CD8-positive, alpha-beta memory T cell (primary cell): ENCODE measurements at regions not wholly inside any gene's neighbourhood (a gene's known extent, or its start where the extent isn't known, plus 50 kb on each side); places are given as distances from the start of the nearest gene placed in this dataset.

Source experiments
- CTCF ChIA-PET: fragments of 350-600 bp; sonication (Branson Sonifier 250); formaldehyde crosslinking; loops from one replicate; lab custom pipeline; 2021; ENCODE audit warnings: antibody characterized with exemption; lab: Charles Lee
- POLR2A ChIA-PET: fragments of 350-600 bp; sonication (Branson Sonifier 250); formaldehyde crosslinking; loops from one replicate; lab custom pipeline; 2021; ENCODE audit warnings: antibody characterized with exemption; lab: Charles Lee
- DNase-seq, 5 donors: peaks; one replicate each; pipeline versions ENCODE4 v3.0.0 to v3.0.0-alpha.2; 2020 to 2022; ENCODE audit warnings: mixed read lengths in 1 of 5
- H3K27ac ChIP-seq: one replicate; pipeline ENCODE4 v1.7.0; 2013; ENCODE audit warnings: low read depth, mild to moderate bottlenecking, low read length, moderate library complexity
- H3K27me3 ChIP-seq: 2 replicates; pipeline ENCODE4 v1.7.0; 2013; ENCODE audit warnings: low read length, mild to moderate bottlenecking; ENCODE audit not compliant: insufficient read depth, poor library complexity, severe bottlenecking
- H3K36me3 ChIP-seq: 2 replicates; pipeline ENCODE4 v1.7.0; 2013; ENCODE audit warnings: mild to moderate bottlenecking, low read length, moderate library complexity; ENCODE audit not compliant: insufficient read depth
- H3K4me1 ChIP-seq: 2 replicates; pipeline ENCODE4 v1.7.0; 2013; ENCODE audit warnings: mild to moderate bottlenecking, low read length, moderate library complexity; ENCODE audit not compliant: insufficient read depth
- H3K4me3 ChIP-seq: 2 replicates; pipeline ENCODE4 v1.7.0; 2013; ENCODE audit warnings: mild to moderate bottlenecking, low read length
- H3K9me3 ChIP-seq: 2 replicates; pipeline ENCODE4 v1.7.0; 2013; ENCODE audit warnings: mild to moderate bottlenecking, low read length
- H3K27ac Mint-ChIP-seq, 8 donors: one replicate each; pipeline ENCODE4 v1.8.0; 2020 to 2021; ENCODE audit warnings: mixed read lengths in 8 of 8, mild to moderate bottlenecking in 6 of 8, inconsistent platforms in 3 of 8, moderate library complexity in 3 of 8
- H3K27me3 Mint-ChIP-seq, 2 donors: one replicate each; pipeline ENCODE4 v1.8.0; 2020 to 2021; ENCODE audit warnings: mixed read lengths in 2 of 2, mild to moderate bottlenecking in 1 of 2, moderate library complexity in 1 of 2
- H3K36me3 Mint-ChIP-seq, 3 donors: one replicate each; pipeline ENCODE4 v1.8.0; 2020 to 2021; ENCODE audit warnings: mixed read lengths in 3 of 3, inconsistent platforms in 1 of 3, mild to moderate bottlenecking in 1 of 3
- H3K4me1 Mint-ChIP-seq, 3 donors: one replicate each; pipeline ENCODE4 v1.8.0; 2020 to 2021; ENCODE audit warnings: mixed read lengths in 3 of 3, inconsistent platforms in 1 of 3, mild to moderate bottlenecking in 1 of 3
- H3K4me3 Mint-ChIP-seq, 7 donors: one replicate each; pipeline ENCODE4 v1.8.0; 2020 to 2021; ENCODE audit warnings: mixed read lengths in 7 of 7, mild to moderate bottlenecking in 6 of 7, moderate library complexity in 4 of 7, inconsistent platforms in 2 of 7
- H3K9me3 Mint-ChIP-seq, 5 donors: one replicate each; pipeline ENCODE4 v1.8.0; 2020 to 2022; ENCODE audit warnings: mixed read lengths in 5 of 5, mild to moderate bottlenecking in 3 of 5, moderate library complexity in 2 of 5, inconsistent platforms in 1 of 5

GRCh38 chrX:14228611-14229010 lies 198.9 kb upstream of the GEMIN8 start:
- ChIA-PET CTCF (no interaction called here), POLR2A (no interaction called here)
- Histone ChIP-seq H3K27ac (no peak overlapping the region), H3K27me3 (no peaks in the 10 kb centered on the region), H3K9me3 (no peaks in the 10 kb centered on the region), H3K4me3 (no peak overlapping the region), H3K4me1 (no peaks in the 10 kb centered on the region), H3K36me3 (no peaks in the 10 kb centered on the region)
- Mint-ChIP-seq H3K9me3 (peaks cover 1 to 8% (median 5%) of the 10 kb centered on the region in 5 donors), H3K36me3 (peaks cover 0 to 2% (median 0%) of the 10 kb centered on the region in 3 donors), H3K4me1 (no peaks in the 10 kb centered on the region), H3K27ac (no peak overlapping the region), H3K4me3 (no peak overlapping the region), H3K27me3 (no peaks in the 10 kb centered on the region)
- no peak for DNase-seq

DNA sequence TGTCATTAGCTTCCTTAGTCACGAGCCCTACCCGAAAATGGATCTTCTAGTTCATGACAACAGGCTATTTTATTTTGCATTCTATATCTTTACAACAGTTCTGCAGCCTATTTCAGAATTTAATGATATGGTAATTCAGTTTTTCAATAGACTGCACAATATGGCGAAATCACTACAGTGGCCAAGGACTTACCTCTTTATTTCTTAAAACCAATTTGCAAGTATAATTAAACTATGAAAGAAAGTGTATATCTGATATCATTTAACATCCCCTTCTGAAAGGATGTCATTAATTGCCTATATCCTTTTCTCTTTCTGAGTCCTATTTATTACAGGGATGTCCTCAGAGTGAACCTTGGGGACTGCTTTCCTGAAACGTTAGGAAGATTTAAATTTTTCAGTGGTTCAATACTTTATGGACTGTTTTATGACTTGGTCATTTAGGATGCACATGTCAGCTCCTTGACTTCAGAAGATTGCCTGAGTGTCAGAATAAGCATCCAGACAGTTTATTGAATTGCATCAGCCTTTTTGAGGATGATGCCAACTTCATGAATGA lies 190.8 kb upstream of the GEMIN8 start:
- CTCF ChIA-PET: no interaction called here

GRCh38 chrX:14209034-14209433 lies 179.3 kb upstream of the GEMIN8 start:
- Histone ChIP-seq H3K27me3 (no peaks in the 10 kb centered on the region), H3K27ac (no peak overlapping the region), H3K4me1 (no peaks in the 10 kb centered on the region), H3K4me3 (no peak overlapping the region), H3K36me3 (no peaks in the 10 kb centered on the region), H3K9me3 (no peaks in the 10 kb centered on the region)
- POLR2A ChIA-PET: no interaction called here
- Mint-ChIP-seq H3K4me1 (no peaks in the 10 kb centered on the region), H3K4me3 (no peak overlapping the region), H3K27me3 (peaks cover 0 to 6% of the 10 kb centered on the region in 2 donors), H3K9me3 (peaks cover 0 to 6% (median 3%) of the 10 kb centered on the region in 5 donors), H3K36me3 (no peaks in the 10 kb centered on the region), H3K27ac (no peak overlapping the region)
- CTCF ChIA-PET: no interaction called here
- no peak for DNase-seq

More for the DNA sequence above, 190.8 kb upstream of the GEMIN8 start:
- peaks cover 0 to 5% (median 0%) of the 10 kb centered on the region in 5 donors for H3K9me3 Mint-ChIP-seq
- Histone ChIP-seq H3K27ac (no peak overlapping the region), H3K9me3 (no peaks in the 10 kb centered on the region), H3K36me3 (no peaks in the 10 kb centered on the region), H3K4me3 (no peak overlapping the region), H3K27me3 (no peaks in the 10 kb centered on the region), H3K4me1 (no peaks in the 10 kb centered on the region)
- no peaks in the 10 kb centered on the region for H3K36me3 Mint-ChIP-seq
- H3K4me3 Mint-ChIP-seq: no peak overlapping the region
- no peak for DNase-seq
- POLR2A ChIA-PET: no interaction called here
- no peaks in the 10 kb centered on the region for H3K4me1 Mint-ChIP-seq
- H3K27me3 Mint-ChIP-seq: peaks cover 0 to 1% of the 10 kb centered on the region in 2 donors
- no peak overlapping the region for H3K27ac Mint-ChIP-seq

DNA sequence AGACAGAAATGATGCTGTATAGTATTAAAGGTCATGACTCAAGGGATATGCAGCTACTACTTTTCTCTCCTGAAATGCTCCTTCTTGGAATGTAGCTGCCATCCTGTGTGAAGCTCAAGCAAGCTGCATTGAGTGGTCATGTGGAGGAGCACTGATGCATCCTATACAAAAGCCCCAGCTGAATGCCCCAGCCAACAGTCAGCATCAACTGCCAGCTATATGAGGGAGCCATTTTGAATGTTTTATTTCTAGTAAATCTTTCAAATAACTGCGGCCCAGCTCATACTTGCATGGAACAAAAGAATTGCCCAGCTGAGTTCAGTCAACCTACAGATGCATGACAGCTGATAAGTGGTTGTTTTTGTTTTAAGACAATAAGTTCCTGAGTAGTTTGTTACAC lies 165.0 kb upstream of the GEMIN8 start:
- no peaks in the 10 kb centered on the region for H3K4me1 ChIP-seq
- CTCF ChIA-PET: no interaction called here
- POLR2A ChIA-PET: no interaction called here
- peaks cover 0 to 5% (median 3%) of the 10 kb centered on the region in 5 donors for H3K9me3 Mint-ChIP-seq
- H3K4me1 Mint-ChIP-seq: no peaks in the 10 kb centered on the region
- H3K36me3 ChIP-seq: no peaks in the 10 kb centered on the region
- no peak overlapping the region for H3K27ac ChIP-seq
- H3K27me3 Mint-ChIP-seq: no peaks in the 10 kb centered on the region
- H3K4me3 Mint-ChIP-seq: no peak overlapping the region
- H3K27me3 ChIP-seq: no peaks in the 10 kb centered on the region
- no peaks in the 10 kb centered on the region for H3K36me3 Mint-ChIP-seq
- H3K4me3 ChIP-seq: no peak overlapping the region
- no peak for DNase-seq
- no peaks in the 10 kb centered on the region for H3K9me3 ChIP-seq
- H3K27ac Mint-ChIP-seq: no peak overlapping the region

DNA sequence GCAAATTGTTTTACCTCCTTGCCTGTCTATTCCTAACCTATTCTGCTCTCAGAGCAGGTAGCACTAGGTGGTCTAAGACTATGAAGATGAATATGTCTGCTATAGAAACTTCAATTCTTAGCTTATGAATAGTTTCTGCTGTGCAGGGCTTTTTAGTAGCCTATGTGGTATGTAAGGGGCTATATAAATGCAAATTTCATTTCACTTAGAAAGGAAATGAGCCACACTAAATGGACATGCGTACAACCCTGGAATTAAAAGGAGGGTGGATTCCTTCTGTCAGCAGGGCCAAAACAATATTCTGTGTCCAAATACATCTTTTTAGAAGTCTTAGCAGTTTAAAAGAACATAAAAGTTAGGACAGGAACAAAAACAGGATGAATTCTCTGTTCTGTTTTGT lies 163.9 kb upstream of the GEMIN8 start:
- no peaks in the 10 kb centered on the region for H3K4me1 Mint-ChIP-seq
- no peak for DNase-seq
- H3K36me3 Mint-ChIP-seq: no peaks in the 10 kb centered on the region
- Histone ChIP-seq H3K27me3 (no peaks in the 10 kb centered on the region), H3K36me3 (no peaks in the 10 kb centered on the region), H3K9me3 (no peaks in the 10 kb centered on the region), H3K4me1 (no peaks in the 10 kb centered on the region), H3K4me3 (no peak overlapping the region), H3K27ac (no peak overlapping the region)
- H3K27me3 Mint-ChIP-seq: no peaks in the 10 kb centered on the region
- no peak overlapping the region for H3K27ac Mint-ChIP-seq
- no peak overlapping the region for H3K4me3 Mint-ChIP-seq
- CTCF ChIA-PET: no interaction called here
- peaks cover 0 to 3% (median 2%) of the 10 kb centered on the region in 5 donors for H3K9me3 Mint-ChIP-seq
- POLR2A ChIA-PET: no interaction called here

- ChIA-PET CTCF (no interaction called here), POLR2A (no interaction called here)
- H3K27me3 Mint-ChIP-seq: peaks cover 0 to 7% of the 10 kb centered on the region in 2 donors
- Histone ChIP-seq H3K27ac (no peak overlapping the region), H3K36me3 (no peaks in the 10 kb centered on the region), H3K4me3 (no peak overlapping the region), H3K9me3 (no peaks in the 10 kb centered on the region), H3K27me3 (no peaks in the 10 kb centered on the region), H3K4me1 (no peaks in the 10 kb centered on the region)
- peaks cover 0 to 8% (median 0%) of the 10 kb centered on the region in 5 donors for H3K9me3 Mint-ChIP-seq
- H3K4me3 Mint-ChIP-seq: no peak overlapping the region
- no peaks in the 10 kb centered on the region for H3K4me1 Mint-ChIP-seq
- no peaks in the 10 kb centered on the region for H3K36me3 Mint-ChIP-seq
- H3K27ac Mint-ChIP-seq: no peak overlapping the region
- DNase-seq: no peak
Observed at GRCh38 chrX:14173873-14174272, 144.2 kb upstream of the GEMIN8 start.

GRCh38 chrX:14164828-14165227 lies 135.1 kb upstream of the GEMIN8 start:
- Histone ChIP-seq H3K27ac (no peak overlapping the region), H3K4me3 (no peak overlapping the region), H3K9me3 (no peaks in the 10 kb centered on the region), H3K36me3 (no peaks in the 10 kb centered on the region), H3K27me3 (no peaks in the 10 kb centered on the region), H3K4me1 (no peaks in the 10 kb centered on the region)
- DNase-seq: no peak
- no peaks in the 10 kb centered on the region for H3K36me3 Mint-ChIP-seq
- no peaks in the 10 kb centered on the region for H3K4me1 Mint-ChIP-seq
- no peak overlapping the region for H3K27ac Mint-ChIP-seq
- CTCF ChIA-PET: no interaction called here
- H3K27me3 Mint-ChIP-seq: no peaks in the 10 kb centered on the region
- peaks cover 0 to 12% (median 0%) of the 10 kb centered on the region in 5 donors for H3K9me3 Mint-ChIP-seq
- POLR2A ChIA-PET: no interaction called here
- no peak overlapping the region for H3K4me3 Mint-ChIP-seq

DNA sequence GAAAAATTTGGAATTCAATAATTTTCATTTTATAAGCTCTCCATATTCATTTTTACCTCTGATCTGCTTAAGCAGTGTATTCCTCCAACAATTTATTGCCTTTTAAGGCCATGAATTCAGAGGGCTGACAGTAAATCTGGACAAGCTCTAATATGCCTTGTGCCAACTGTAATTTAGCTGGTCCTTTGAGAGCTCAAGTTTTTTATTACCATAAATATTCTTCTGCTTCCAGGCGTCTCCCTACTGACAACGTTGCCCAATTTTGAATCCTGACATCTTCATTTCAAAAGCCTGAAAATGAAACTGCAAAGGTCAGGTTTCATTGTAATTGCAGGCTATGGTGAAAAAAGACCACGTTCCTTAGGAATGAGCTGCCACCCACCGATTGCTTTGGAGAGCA lies 95.8 kb upstream of the GEMIN8 start:
- Mint-ChIP-seq H3K27me3 (peaks cover 7 to 13% of the 10 kb centered on the region in 2 donors), H3K9me3 (peaks cover 0 to 2% (median 0%) of the 10 kb centered on the region in 5 donors), H3K27ac (no peak overlapping the region), H3K36me3 (no peaks in the 10 kb centered on the region), H3K4me3 (no peak overlapping the region), H3K4me1 (no peaks in the 10 kb centered on the region)
- Histone ChIP-seq H3K27me3 (no peaks in the 10 kb centered on the region), H3K36me3 (no peaks in the 10 kb centered on the region), H3K4me3 (no peak overlapping the region), H3K4me1 (no peaks in the 10 kb centered on the region), H3K9me3 (no peaks in the 10 kb centered on the region), H3K27ac (no peak overlapping the region)
- no peak for DNase-seq
- ChIA-PET CTCF (no interaction called here), POLR2A (no interaction called here)
